ENCODE measurements at regions not wholly inside any gene's neighbourhood (a gene's known extent, or its start where the extent isn't known, plus 50 kb on each side); places are given as distances from the start of the nearest gene placed in this dataset.

DNA sequence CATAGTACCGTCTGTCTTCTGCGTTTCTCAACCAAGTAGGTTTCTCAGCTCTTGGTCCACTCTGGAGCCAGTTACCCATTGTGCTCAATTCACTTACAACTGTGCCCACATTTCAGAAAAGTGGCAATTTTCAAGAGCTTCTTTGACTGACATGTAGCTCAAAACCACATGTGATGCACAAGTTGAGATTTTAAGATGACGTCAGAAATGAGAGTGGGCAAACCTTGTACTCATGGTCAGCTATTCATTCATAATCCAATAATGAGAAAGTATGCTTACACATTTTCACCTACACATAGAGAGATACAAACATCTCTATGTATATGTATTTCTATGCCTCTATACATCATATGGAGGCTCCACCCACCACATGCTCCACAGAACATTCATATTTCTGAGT is 487.2 kb upstream of the AKR1E2 start:
- no peak for FAIRE-seq

DNA sequence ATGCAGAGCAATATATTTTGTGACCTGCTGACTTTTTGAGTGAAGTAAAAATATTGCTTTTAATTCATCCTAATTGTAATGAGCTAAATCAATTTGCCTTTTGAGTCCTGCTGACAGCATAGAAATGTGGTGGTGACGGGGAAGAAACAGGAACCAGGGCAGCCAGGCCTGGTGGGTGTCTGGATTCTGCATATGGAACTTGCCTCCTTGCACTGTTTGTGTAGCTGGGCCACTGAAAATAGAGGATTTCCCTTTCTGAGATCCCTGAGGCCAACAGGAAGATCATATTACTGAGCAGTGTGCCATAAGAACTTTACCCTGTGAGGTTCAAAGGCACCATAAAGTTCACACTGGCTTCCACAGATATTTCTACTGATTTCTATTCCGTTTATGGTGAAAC is 488.4 kb upstream of the AKR1E2 start:
- DNase-seq (ENCODE audit: extremely low spot score, insufficient read length, low read depth) (no peak), FAIRE-seq (no peak)

More for the DNA sequence above, 487.2 kb upstream of the AKR1E2 start:
- DNase-seq (ENCODE audit: extremely low spot score, insufficient read length, low read depth): no peak

DNA sequence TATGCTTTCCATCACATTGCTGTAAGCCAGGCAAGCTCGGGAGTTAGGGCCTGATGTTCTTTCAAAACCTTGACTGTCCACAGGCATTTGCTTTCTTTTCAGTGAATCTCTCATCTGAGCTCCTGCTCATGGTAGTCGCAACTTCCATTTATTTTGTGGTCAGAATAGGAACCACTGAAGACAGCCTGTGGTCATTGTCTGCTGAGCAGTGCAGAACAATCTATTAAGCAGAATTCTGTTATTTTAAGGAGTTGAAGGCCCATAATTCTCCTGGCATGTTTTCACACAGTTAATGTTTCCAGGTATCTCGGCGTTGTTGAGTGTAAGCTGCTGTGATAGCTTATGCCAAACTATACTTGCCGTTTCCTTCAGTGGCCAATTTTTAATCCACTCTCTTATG is 491.1 kb upstream of the AKR1E2 start:
- FAIRE-seq (no peak), DNase-seq (ENCODE audit: extremely low spot score, insufficient read length, low read depth) (no peak)

DNA sequence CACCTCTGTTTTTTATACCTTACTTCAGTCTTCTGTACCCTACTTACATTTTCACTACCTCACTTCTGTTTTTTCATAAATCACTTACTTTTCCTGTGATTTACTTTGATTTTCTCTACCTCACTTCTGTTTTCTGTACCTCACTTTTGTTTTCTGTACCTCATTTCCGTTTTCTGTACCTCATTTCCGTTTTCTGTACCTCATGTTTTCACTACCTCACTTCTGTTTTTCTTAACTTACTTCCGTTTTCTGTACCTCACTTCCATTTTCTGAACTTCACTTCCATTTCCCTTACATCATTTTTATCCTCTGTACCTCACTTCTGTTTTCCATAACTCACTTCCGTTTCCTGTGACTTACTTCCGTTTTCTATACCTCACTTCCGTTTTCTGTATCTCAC is 492.0 kb upstream of the AKR1E2 start:
- no peak for FAIRE-seq
- DNase-seq (ENCODE audit: extremely low spot score, insufficient read length, low read depth): no peak

DNA sequence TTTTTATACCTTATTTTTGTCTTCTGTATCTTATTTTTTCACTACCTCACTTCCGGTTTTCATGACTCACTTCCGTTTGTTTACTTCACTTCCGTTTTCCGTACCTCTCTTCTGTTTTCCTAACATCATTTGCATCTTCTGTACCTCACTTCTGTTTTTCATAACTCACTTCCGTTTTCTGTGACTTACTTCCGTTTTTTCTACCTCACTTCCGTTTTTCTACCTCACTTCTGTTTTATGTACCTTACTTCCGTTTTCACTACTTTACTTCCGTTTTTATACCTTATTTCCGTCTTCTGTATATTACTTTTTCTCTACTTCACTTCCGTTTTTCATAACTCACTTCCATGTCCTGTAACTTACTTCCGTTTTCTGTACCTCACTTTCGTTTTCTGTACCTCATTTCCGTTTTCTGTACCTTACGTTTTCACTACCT is 492.5 kb upstream of the AKR1E2 start:
- FAIRE-seq (no peak), DNase-seq (ENCODE audit: extremely low spot score, insufficient read length, low read depth) (no peak)

DNA sequence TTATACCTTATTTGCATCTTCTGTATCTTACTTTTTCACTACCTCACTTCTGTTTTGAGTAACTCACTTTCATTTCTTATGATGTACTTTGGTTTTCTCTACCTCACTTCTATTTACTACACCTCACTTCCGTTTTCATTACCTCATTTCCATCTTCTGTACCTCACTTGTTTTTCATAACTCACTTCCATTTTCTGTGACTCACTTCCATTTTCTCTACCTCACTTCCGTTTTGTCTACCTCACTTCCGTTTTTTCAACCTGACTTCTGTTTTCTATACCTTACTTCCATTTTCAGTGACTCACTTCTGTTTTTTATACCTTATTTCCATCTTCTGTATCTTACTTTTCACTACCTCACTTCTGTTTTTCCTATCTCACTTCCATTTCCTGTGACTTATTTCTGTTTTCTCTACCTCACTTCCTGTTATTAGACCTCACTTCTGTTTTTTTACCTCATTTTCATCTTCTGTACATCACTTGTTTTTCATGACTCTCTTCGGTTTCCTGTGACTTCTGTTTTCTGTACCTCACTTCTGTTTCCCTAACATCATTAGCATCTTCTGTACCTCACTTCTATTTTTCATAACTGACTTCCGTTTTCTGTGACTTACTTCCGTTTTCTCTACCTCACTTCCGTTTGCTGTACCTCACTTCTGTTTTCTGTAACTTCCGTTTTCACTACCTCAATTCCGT is 493.1 kb upstream of the AKR1E2 start:
- DNase-seq (ENCODE audit: extremely low spot score, insufficient read length, low read depth) (no peak), FAIRE-seq (peak; percentile 5)

DNA sequence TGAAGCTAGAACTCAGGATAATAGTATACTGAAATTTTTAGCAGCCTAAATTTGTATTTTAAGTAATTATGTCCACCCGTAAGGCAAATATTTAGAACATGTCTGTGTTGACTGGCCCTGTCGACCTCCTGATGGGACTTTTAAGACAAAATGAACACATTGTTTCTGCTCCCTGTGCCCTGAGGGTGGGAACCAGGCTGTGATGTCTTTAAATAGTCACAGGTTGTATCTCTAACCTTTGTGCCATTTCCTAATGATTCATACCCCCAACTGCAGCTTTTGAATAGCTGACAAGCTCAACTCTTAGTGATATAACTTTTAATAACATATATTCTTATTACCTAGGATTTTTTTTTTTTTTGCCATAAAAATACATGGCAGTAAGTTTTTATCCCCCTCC is 494.9 kb upstream of the AKR1E2 start:
- FAIRE-seq (no peak), DNase-seq (ENCODE audit: extremely low spot score, insufficient read length, low read depth) (no peak)

DNA sequence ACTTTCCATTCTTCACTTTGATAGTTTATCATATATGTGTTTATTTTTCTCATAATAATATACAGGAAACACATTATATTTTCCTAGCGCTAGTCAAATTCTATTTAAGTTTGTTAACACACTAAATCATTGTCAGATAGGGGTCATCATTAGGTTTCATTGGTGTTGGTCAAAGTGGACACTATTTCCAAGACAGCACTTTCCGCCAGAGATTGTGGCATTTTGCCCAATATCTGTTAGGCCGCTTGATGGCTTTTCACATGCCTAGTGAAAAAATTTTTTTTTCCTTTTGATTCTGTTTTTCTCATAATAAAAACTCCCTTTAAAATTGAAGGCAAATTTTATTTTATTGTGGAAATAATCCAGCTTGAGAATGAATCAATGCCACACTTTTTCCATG is 495.4 kb upstream of the AKR1E2 start:
- FAIRE-seq (no peak), DNase-seq (ENCODE audit: extremely low spot score, insufficient read length, low read depth) (no peak)

DNA sequence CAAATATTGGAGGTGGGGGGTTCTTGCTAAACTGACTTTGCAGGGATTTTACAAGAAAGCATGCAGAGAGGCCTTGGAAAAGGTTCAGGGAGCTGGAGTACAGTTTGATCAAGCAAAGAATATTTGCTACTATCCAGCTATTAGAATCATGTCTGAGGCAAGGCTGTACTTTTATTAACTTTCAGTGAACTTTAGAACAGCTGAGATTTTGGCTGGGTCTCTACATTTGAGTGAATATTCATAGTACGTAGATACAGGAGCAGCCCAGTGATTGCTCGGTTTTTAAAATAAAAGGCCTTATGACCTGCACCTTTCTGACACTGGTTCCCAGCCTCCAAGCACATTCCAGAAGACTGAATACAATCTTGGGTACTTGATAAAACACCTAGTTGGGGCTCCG is 496.8 kb upstream of the AKR1E2 start:
- no peak for DNase-seq (ENCODE audit: extremely low spot score, insufficient read length, low read depth)
- no peak for FAIRE-seq

DNA sequence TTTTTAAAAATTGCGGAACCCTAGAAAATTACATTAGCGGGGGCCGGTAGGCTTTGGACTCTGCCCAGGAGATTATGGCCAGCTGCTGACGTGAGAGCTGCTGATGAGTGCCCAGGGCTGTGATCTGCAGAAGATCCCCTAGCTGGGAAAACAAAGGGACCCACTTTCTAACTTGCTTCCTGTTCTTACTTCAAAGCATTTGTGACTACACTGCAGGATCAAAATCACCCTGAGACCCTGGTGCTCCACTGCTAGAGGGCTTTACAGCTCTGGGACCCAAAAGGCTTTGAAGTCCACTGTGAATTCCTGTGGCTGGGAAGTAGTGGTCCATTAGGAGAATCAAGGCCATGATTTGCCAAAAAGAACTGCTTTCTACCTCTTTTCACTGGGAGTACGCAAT is 499.4 kb upstream of the AKR1E2 start:
- no peak for FAIRE-seq

DNA sequence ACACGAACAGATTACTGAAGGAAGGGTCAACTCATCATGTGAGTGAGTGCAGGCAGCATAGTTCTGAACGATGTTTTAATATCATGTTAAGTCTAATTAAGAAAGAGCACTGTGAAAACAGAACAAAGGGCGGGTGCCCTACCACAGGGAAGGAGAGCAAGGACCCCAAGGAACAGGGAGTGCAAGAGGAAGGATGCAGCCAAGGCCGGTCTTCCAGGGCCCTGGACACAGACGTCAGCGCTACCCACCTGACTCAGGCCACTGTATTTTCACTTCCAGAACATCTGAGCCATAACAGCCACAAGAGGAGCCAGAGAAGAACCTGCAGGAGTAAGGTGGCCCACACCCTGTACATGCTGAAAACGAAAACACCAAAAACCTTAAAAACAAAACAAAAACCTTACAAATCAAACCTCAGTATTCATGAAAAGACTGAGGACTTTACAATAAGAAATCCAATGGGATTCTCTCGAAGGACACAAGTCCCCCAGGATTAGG is 506.1 kb upstream of the AKR1E2 start:
- DNase-seq (ENCODE audit: extremely low spot score, insufficient read length, low read depth) (no peak), FAIRE-seq (no peak)

More for the DNA sequence above, 499.4 kb upstream of the AKR1E2 start:
- no peak for DNase-seq (ENCODE audit: extremely low spot score, insufficient read length, low read depth)

DNA sequence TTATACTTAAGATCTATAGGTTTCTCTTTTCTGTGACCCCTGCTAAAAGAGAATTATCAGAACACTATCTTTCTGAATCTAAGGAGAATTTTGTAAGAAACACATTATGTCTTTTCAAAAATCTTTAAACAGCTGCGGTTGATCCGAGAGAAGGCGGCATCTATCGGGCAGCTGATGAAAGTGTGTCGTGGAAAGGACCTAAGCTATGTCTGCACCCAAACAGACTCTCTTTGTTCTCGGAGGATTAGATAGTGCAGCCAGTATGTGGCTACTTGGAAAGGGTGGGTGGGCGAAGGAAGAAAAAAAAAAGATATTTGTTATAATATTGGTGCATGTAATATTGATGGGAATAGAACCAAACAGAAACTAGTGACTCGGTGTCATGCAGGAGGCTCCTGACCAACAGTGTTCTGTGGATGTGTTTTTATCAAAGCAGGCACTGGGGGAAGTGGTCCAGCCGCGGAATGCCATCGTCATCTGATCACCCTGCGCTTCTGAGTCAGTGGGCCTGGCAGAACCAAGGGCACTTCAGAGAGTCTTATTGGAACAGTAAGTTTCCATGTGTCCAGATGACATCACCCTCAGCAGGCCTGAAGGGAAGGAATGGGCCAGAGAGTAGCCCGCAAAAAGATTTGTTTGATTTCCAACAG is 509.7 kb upstream of the AKR1E2 start:
- no peak for DNase-seq (ENCODE audit: extremely low spot score, insufficient read length, low read depth)
- FAIRE-seq: no peak

DNA sequence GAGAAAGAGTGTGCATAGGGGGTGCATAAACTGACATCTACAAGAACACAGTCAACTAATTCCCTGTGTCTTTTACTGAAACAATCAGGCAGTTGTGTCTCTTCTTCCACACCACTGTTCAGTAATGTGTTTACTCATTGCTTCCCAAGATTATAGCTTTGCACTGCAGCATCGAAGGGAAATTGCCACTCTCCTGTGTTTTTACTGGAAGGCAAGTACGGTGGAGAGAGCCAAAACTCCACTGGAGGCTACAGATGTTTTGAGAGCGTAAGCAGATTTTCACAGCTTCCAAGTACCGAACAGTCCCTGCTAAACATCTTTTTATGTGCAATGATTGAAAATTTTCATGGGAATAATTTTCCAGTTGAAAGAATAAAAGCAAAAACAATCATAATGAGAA is 510.5 kb upstream of the AKR1E2 start:
- FAIRE-seq (no peak), DNase-seq (ENCODE audit: extremely low spot score, insufficient read length, low read depth) (no peak)

DNA sequence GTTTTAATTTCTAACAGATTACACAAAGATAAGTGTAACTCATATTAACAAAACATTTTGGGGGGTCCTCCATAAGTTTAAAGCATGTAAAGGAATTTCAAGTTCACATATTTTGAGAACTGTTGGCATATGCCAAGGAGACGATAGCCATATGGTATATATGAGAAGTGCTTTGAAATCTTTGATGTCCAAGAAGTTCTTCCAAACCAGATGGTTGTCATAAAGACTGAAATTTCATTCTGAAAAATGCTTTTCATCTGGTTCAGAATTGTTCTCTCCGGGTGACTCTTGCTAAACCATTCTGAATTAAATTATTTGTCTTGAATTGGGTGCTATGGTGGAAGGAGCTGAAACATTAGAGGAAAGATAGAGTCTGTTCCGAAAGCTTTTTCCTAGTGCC is 513.0 kb upstream of the AKR1E2 start:
- no peak for DNase-seq (ENCODE audit: extremely low spot score, insufficient read length, low read depth)
- FAIRE-seq: no peak

DNA sequence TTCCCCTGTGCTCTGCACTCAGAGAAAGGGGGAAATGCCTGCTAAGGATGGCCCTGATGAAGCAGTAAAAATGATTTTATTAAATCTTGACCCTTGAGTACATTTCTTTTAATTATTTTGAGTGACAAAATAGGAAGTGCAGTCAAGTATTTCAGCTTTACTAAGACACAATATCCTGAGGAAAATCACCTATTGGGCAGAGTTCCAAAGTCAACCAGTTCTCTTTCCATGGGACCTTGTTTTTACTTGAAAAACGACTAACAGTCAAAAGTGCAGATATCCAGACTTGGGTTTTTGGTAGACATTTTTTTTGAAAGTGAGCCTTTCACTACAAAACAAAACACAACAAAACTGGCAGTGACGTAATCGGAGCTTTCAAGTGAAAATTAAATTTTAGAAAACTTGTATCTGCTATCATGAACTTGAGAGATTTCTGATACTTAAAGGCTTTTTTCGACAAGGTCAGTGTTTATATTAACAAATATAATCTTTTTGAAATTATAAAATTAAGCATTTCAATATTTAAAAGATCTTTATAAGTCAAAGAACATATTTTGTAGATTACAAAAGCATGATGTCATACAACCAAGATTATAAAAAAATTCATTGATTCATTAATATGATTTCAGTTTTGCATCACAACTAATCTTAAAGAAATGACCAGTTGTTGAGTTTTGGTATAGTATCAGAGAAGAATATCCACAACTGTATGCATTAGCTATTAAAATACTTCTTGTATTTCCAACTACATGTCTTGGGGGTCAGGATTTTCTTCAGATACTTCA is 513.8 kb upstream of the AKR1E2 start:
- DNase-seq (ENCODE audit: extremely low spot score, insufficient read length, low read depth): no peak
- no peak for FAIRE-seq

DNA sequence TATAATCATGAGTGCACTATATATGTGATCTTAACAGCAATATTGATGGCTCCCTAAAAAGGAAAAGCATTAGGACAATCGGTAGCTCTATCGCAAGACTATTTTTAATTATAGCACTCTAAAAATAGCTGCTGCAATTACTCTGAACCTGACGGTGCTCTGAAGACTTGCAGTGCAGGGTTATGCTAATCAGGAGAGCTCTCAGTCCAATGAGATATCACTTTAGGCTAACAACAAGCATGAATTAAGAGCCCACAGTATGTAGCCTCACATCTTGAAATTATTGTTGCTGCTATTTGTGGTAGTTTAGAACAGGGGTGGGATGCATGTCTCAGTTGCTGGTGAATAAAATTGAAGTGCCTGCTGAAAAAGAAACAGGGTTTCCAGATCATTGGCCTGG is 515.8 kb upstream of the AKR1E2 start:
- DNase-seq (ENCODE audit: extremely low spot score, insufficient read length, low read depth) (no peak), FAIRE-seq (no peak)

DNA sequence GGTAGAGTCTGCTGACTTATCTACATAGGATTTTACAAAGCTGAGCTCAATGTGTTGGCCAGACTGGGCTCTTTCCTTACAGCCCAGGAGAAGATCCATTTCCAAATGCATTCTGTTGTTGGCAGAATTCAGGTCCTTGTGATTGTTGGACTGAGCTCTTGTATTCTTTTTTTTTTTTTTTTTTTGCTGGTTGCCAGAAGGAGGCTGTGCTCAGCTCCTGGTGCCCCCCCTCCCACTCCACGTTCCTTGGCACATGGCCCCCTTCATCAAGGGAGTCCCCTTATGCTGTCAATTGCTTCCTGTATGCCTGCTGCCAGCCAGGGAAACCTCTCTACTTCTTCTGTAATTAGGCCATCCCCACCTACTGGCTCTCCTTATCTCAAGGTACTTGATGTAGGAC is 518.1 kb upstream of the AKR1E2 start:
- no peak for DNase-seq (ENCODE audit: extremely low spot score, insufficient read length, low read depth)
- no peak for FAIRE-seq

DNA sequence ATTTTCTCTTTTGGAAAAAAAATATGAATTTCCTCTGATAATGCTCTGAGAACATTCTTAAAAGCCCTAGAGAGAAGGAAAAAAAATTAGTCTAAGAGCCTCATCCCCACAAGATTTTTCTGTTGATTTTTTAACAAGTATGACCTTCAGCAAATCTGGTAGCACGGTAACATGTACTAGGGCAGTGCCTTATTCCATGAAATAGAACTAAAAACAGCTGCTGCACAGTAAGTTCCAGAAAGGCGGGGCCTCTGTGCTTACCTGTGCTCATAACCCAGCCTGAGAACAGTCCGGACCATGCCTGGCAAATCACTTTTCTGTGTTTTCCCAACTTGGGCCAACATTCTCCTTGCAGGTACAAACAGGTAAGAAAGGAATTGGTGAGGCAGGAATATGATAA is 519.1 kb upstream of the AKR1E2 start:
- DNase-seq (ENCODE audit: extremely low spot score, insufficient read length, low read depth): no peak
- no peak for FAIRE-seq

DNA sequence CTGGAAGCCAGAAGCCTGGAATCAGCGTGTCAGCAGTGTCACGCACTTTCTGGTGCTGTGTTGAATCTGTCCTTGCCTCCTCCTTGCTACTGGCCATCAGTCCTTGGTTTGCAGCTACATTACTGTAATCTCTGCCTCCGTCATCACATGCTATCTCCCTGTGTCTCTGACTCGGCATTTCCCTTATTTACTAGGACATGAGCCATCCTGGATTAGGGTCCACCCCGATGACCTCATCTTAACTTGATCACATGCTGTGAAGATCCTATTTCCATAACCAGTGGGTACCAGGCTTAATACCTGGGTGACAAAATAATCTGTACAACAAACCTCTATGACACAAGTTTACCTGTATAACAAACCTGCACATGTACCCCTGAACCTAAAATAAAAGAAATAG is 518.0 kb upstream of the KLF6 start:
- no peak for FAIRE-seq
- DNase-seq (ENCODE audit: extremely low spot score, insufficient read length, low read depth): no peak

DNA sequence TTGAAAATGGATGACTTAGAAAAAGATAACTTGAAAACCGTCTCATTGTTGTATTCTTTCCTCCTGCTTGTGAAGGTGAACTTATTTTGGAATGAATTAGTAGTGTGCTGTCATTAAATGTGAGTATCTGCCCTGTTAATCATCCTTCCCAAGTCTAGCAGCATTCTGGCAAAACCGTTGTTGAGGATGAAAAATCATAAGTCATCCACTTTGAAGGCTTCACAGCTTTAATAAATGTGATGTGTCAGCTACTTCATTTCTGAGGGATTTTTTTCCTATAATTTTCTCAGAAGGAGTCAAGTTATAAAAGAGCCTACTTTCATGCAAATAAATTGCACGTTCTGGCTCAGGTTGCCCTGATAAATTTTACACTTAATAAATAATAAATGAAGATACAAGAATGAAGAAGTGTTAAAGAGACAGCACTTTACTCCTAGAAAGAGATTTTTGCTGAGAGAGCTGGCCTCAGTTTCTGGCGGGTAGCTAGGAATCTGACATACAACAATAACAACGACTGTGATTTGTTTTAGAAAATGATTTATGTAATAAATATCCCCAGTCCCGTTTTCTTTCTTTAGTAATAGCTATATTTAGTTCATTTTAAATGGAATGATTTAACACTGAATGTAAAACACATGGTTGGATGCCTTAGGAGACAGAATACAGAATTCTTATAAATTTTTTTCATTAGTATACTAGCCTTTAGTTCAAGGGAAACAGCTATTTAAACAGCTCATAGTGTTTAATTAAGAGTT is 516.5 kb upstream of the KLF6 start:
- no peak for DNase-seq (ENCODE audit: extremely low spot score, insufficient read length, low read depth)
- no peak for FAIRE-seq

Measured in GM18507 (cell line).